Eye (tissue), 1 donor: ENCODE measurements at regions not wholly inside any gene's neighbourhood (a gene's known extent, or its start where the extent isn't known, plus 50 kb on each side); places are given as distances from the start of the nearest gene placed in this dataset.
"Not testable (repeated sequence)": the region's sequence is repeated elsewhere in the genome, so short reads cannot be mapped to it uniquely, and the experiment has no call there.

Experiments used
- DNase-seq: peaks from one replicate; pipeline ENCODE4 v3.0.0-alpha.2; 2015

DNA sequence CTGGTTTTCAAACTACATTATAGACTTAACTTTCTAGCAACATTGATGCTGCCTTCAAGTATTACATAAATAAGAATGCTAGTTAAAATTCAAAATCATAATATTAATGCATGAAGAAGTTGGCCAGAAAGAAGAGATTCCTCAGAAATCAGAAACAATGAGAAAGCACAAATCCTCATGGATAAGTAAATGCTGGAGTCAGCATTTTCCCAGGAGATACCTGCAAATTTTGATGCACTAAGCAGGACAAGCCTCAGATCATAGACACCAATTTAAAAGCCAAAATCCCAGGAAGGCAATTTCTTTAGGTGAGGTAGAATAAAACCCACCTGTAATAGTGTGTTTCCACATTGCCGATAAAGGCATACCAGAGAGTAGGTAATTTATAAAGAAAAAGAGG lies 305.2 kb upstream of the TBX18 start:
- DNase-seq: no peak

- DNase-seq: no peak
These were observed 303.8 kb upstream of the TBX18 start for GRCh38 chr6:85068221-85068620.

GRCh38 chr6:85066266-85066665 lies 301.9 kb upstream of the TBX18 start:
- DNase-seq: no peak

DNA sequence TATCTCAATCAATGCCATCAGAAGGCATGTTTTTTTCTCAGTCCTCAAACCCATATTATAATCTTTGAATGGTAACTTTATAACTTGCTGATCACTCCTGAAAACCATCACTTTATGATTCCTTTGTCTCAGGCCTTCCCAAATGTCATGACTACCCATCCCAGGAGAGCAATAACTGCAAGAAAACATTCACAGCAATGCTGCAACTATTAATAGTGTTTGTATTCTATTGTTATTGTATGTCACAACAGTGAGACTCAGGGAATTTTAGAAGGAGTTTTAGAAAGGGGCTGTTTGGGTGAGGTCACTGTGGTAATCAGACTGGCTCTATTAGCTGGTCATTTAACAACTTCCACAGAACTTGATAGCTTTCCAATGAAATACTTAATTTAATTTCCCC lies 301.4 kb upstream of the TBX18 start:
- no peak for DNase-seq

DNA sequence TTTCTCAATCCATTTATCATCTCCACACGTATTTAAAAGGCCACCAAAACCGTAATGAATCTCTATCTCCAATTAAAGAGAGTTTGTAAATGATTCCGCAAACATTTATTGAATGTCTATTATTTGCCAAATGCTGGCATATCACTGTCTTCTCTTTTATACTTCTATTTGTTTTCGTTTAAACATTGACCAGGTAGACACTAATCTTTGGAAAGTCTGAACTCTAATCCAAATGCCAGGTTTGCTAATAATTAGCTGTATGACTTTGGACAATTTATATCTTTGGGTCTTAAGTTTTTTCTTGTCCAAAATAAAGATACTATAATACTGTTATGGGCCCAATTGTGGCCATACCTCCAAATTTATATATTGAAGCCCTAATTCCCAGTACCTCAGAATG lies 299.2 kb upstream of the TBX18 start:
- DNase-seq: no peak

DNA sequence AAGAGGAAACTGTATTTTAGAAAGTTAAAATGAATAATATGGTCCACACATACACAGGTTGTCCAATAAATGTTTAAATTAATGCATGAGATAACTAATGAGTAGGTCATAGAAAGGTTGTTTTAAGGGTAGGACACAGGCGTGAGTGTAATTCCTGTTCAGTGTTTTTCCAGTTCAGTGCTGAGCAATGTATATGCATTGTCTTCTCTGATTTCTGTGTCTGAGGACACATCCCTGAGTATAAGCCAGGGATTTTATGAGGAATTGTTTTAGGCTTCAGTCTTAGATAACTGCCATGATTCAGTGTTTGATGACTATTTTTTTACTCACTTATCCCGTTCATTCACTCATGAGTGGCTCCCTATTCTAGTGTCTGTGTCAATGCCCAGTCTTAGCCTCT lies 298.5 kb upstream of the TBX18 start:
- no peak for DNase-seq

- DNase-seq: no peak
These were observed 294.4 kb upstream of the TBX18 start for GRCh38 chr6:85058806-85059205.

DNA sequence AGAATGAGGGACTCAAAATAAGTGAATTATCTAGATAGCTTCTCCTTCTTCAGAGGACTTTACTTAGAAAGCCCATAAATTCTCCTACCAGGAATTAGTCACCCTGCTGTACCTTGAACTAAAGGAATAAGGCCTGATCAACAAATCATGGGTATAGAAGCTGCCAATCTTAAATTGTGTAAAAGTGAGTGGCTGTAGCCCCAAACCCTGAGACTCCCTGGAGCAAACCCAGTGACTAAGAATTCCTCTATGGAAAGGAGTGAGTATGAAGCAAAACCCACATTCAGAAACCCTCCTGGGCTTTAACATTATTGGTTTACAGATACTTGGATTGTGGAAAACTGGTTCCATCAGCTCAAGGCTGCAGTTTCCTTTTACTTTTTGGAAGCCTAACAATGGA lies 285.8 kb upstream of the TBX18 start:
- no peak for DNase-seq

DNA sequence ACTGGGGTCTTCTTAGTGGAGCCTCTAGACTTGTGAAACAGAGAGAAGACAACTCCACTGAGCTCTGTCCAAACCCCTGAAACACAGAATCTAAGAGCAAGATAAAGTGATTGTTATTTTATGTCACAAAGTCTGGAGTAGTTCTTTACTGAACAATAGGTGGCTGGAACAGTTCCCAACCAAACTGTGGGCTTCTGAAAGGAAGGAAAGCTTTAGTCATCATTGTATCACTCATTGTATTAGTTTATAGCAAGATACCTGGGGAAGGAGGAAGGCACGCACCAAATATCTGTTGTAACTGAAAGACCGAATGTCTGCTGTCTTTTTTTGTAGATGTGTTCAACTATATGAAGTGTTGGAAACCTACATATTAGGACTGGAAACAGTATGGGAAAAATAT lies 284.9 kb upstream of the TBX18 start:
- DNase-seq: no peak

DNA sequence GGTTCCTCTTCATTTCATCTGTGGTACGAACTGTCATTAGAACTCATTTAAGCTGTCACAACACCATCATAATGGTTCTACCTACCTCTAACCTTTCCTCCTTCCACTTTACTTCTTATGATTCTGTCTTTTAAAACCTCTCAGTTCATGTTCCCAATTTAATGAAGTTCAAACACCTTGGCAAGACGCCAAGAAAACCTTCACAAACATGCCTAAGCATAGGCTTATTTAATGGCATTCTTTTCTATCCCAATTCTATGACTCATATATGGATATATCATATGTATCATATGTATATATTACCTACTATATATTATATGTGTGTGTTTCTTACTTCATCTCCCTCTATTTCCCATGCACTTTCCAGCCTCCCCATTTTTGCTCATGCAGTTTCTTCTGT lies 283.4 kb upstream of the TBX18 start:
- no peak for DNase-seq

- not testable (repeated sequence) for DNase-seq
These were observed 281.4 kb upstream of the TBX18 start for GRCh38 chr6:85045767-85046166.

GRCh38 chr6:85044361-85044760 lies 280.0 kb upstream of the TBX18 start:
- DNase-seq: peak; percentile 10

DNA sequence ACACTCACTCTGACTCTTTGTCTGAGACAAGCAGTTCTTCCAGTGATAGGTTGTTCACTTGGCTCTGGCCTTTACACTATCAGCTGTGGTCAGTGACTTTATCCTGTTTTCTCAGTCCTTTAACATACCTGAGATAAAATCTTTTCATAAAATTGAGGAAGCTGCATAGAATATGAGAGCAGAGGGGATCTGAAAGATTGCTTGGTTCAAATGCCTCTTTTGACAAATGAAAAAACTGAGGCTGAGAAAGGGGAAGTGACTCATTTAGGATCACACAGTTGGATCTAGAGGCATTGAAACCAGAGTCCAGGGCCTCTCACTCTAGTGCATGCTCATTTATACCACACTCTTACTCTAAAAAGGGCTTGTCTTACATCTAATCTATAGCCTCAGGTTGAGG lies 277.0 kb upstream of the TBX18 start:
- DNase-seq: no peak

- no peak for DNase-seq
These were observed 272.8 kb upstream of the TBX18 start for GRCh38 chr6:85037221-85037620.

GRCh38 chr6:85035766-85036165 lies 271.4 kb upstream of the TBX18 start:
- no peak for DNase-seq

GRCh38 chr6:85033547-85033946 lies 269.1 kb upstream of the TBX18 start:
- no peak for DNase-seq

DNA sequence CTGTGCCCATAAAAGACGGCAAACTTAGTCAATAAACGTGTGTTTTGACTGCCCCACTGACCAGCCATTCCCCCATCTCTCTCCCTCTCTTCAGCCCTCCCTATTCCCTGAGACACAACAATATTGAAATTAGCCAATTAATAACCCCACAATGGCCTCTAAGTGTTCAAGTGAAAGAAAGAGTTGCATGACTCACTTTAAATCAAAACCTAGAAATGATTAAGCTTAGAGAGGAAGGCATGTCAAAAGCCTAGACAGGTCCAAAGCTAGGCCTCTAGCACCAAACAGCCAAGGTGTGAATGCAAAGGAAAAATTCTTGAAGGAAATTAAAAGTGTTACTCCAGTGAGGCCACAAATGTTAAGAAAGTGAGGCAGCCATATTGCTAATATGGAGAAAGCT lies 261.6 kb upstream of the TBX18 start:
- no peak for DNase-seq

DNA sequence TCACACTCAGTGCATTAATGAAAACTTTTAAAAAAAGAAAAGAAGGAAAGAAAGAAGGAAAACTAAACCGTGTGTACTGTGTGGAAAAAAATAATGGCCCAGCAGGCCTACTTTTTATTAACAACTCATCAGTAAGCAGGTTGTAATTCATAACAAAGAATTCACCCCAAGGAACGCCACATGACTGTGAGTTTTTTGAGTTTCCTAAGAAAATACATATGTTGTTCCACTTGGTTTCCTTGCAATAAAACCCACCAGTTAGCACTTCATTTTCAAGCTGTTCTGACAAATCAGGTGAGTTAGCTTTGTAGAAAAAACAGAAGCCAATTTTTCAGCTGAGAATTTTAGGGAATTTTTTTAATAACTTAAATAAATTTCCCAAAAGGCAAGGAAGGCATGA lies 259.3 kb upstream of the TBX18 start:
- DNase-seq: no peak

DNA sequence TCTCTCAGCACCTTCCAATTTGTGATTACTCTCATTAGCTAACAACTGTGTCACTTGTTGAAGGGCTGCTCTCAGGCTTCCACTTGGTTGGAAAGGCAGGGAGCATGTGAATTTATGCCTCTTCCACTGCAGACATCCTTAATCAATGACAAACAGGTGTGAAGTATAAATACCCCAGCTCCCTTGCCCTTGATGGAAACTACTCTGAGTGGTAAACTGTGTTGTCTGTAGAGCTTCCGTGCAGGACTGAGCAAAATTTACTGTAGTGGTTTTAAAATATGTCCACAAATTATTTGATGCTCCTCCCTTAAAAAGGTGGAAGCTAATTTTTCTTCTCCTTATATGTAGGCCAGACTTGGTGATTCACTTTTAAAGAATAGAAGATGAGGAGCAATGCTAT lies 253.0 kb upstream of the TBX18 start:
- no peak for DNase-seq

DNA sequence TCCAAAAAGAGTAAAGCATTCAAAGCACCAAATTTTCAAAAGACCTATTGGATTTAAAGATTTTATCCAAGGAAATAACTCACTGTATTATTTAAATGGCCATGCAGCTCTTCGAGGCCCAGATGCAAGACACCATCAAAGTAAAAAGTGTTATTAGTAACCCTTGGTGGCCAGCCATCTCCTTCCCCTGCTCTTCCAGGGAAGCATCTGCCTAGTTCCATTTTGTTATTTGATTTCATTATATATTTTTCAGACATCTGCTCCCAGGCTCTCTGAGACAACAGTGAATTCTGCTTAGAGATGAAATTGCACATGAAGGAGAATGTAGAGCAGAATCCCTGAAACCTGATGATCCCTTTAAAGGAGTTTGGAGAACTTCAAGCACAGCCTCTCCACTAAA lies 252.3 kb upstream of the TBX18 start:
- no peak for DNase-seq

GRCh38 chr6:85015396-85015990 lies 251.1 kb upstream of the TBX18 start:
- peak; percentile 81 for DNase-seq

GRCh38 chr6:85010865-85011264 lies 246.5 kb upstream of the TBX18 start:
- no peak for DNase-seq

DNA sequence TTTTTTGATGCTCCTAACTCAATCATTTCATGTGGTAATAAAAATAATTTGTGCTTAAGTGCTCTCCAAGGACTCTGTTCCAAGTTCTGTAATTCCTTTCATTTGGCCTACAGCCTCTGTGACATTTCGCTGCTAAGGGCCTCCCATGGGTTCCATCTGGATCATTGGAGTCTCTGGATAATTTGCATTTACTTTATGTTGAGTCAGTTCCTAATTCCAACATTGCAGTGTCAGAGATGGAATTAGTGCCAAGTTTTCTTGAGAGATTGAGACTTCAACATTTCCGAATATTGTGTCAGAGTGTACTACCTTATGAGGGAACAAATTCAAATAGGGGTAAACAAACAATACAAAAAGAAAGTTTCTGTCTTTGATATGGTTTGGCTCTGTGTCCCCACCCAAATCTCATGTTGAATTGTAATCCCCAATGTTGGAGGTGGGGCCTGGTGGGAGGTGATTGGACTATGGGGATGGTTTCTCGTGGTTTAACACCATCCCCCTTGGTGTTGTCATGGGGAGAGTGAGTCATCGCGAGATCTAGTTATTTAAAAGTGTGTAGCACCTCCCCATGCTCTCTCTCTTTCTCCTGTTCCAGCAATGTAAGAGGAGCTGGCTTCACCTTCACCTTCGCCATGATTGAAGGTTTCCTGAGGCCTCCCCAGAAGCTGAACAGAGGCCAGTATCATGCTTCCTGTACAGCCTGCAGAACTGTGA lies 244.1 kb upstream of the TBX18 start:
- no peak for DNase-seq

DNA sequence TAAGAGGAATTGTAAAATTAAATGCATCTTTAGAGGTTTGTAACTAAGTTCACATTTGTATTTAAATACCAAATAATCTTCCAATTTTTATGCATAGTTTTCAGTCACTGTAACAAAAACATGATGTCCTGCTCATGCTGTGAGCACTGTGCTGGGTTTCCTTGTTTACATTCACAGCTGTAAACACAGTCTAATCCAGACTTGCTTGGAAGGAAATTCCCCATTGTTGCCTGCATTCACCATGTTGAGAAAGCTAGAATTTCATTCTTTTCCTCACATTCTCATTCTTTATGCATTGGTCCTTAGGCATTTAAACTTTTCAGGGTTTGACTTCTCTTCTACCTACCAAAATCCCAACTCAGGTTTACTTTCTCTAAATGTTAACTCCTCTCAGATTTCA lies 242.0 kb upstream of the TBX18 start:
- DNase-seq: peak; percentile 41

GRCh38 chr6:85005494-85005893 lies 241.1 kb upstream of the TBX18 start:
- no peak for DNase-seq
